Activated T-helper 9 cell treated with anti-CD3 and anti-CD28 coated beads, Interleukin-2, amount 50 U/mL, for 16 hours (primary cell): ENCODE measurements at regions not wholly inside any gene's neighbourhood (a gene's known extent, or its start where the extent isn't known, plus 50 kb on each side); places are given as distances from the start of the nearest gene placed in this dataset.
"Not testable (repeated sequence)": the region's sequence is repeated elsewhere in the genome, so short reads cannot be mapped to it uniquely, and the experiment has no call there.

Experiments
- DNase-seq: peaks from one replicate; pipeline ENCODE4 v3.0.0-alpha.2; 2020; ENCODE audit warnings: low read depth

- DNase-seq: no peak
These were observed 144.4 kb downstream of the PTBP2 start for GRCh38 chr1:96865731-96866685.

DNA sequence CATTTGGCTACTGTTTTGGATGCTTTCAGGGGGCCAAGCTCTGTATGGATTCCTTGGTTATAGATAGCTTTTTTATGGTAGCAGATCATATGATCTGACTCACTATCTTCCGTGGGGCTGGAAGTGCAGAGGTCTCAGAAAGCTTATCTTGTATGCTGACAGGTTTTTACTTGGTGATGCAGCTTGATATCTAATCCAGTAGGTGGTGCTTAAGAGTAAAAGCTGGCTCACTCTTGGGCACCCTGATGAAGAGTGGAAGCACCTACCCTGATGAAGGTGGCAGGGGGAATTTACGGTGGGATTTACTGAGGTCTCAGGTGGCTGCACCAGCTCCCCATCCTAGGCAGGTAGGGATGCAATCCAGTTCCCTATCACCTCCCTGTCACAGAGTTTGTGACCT, 151.2 kb downstream of the PTBP2 start:
- DNase-seq: no peak

GRCh38 chr1:96878640-96879039, 157.1 kb downstream of the PTBP2 start:
- no peak for DNase-seq

DNA sequence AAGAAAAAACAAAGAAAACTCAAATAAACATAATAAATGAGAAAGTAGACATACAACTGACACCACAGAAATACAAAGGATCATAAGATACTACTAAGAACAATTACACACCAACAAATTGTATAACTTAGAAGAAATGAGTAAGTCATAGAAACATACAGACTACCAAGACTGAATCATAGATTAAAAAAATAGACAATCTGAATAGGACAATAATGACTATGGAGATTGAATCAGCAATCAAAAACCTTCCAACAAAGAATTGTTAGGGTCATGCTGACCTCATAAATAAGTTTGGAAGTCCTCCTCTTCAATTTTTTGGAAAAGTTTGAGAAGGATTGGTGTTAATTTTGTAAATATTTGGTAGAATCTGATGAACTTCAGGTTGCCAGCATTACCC, 159.0 kb downstream of the PTBP2 start:
- DNase-seq: no peak

- DNase-seq: no peak
These were observed 160.5 kb downstream of the PTBP2 start for GRCh38 chr1:96882096-96882495.

GRCh38 chr1:96886474-96886873, 164.9 kb downstream of the PTBP2 start:
- DNase-seq: no peak

- no peak for DNase-seq
These were observed 165.9 kb downstream of the PTBP2 start for GRCh38 chr1:96887501-96887900.

DNA sequence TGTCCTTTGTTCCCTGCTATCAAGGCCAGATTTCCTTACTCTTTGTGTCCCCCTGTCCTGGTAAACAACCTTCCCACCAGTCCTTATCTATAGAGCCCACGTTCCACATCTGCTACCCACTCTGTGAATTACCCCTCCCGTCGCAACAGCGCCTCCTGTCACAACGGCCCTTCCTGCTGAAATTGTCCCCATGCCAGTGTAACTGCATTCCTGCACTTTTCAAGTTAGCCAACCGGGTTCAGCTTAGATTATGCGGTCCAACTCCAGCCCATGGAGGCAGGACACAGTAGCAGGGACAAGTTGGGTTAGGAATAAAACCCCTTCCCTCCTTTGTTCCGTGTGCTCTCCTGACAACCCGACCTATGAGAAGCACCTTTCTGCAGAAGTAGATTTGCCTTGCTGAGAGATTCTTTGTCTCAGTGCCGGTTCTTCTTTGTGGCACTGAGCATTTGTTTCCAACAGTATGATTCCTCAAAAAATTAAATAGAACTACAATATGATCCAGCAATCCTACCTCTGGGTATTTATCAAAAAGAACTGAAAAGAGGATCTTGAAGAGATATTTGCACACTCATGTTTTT, 180.3 kb downstream of the PTBP2 start:
- no peak for DNase-seq

- no peak for DNase-seq
These were observed 190.7 kb downstream of the PTBP2 start for GRCh38 chr1:96912248-96912647.

- DNase-seq: not testable (repeated sequence)
These were observed 194.1 kb downstream of the PTBP2 start for GRCh38 chr1:96915701-96916100.

- DNase-seq: no peak
These were observed 196.8 kb downstream of the PTBP2 start for GRCh38 chr1:96918406-96918805.

DNA sequence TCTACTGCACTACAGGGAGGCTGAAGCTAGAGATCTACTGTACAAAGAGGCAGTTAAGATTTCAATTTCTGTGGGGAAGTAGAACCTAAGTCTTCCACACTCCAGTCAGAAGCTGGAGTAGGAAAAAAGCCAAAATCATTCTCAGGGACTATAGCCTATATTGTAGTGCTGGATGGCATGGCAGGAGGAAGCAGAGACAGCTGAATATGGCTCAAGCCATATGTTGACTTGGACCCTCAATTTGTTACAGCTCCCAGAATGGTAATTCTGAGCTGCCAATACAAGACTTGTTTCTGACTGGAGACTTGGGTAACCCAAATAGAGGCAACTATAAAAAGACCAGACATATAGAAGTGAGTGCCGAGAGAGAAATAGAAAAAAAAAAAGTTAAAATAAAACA, 200.6 kb downstream of the PTBP2 start:
- no peak for DNase-seq

GRCh38 chr1:96923753-96924152, 202.2 kb downstream of the PTBP2 start:
- DNase-seq: no peak

DNA sequence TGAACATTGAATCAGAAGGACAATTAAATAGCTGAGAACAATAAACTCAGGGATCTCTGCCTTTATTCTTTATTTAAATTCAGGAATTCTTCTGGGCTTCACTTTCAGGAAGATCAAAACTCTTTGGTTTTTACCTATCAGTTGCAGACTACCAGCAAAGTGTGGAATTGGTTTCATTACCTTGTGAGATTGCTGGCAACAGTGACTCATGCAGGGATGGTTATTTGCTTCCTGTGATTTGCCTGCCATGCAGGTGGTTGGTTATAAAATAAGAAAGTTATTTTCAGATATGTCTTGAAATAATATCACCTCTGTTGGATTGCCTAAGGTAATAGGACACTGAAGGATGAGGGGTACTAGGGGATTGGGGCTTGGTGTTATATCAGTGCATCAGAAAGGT, 204.6 kb downstream of the PTBP2 start:
- no peak for DNase-seq

GRCh38 chr1:96927125-96927524, 205.5 kb downstream of the PTBP2 start:
- DNase-seq: no peak

GRCh38 chr1:96931136-96931535, 209.6 kb downstream of the PTBP2 start:
- no peak for DNase-seq

DNA sequence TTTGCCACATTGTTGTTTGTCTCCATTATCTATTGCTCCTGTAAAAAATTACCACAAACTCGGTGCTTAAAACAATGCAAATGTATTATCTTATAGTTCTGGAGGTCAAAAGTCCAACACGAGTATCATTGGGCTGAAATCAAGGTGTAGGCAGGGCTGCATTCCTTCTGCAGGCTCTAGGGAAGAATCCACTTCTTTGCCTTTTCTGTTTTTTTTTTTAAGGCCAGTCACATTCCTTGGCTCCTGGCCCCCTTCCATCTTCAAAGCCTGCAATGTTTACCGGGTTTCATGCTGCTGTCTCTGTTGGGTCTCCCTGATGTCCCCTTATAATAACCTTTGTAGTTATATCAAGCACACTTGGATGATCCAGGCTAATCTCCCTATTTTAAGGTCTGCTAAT, 212.7 kb downstream of the PTBP2 start:
- DNase-seq: no peak

DNA sequence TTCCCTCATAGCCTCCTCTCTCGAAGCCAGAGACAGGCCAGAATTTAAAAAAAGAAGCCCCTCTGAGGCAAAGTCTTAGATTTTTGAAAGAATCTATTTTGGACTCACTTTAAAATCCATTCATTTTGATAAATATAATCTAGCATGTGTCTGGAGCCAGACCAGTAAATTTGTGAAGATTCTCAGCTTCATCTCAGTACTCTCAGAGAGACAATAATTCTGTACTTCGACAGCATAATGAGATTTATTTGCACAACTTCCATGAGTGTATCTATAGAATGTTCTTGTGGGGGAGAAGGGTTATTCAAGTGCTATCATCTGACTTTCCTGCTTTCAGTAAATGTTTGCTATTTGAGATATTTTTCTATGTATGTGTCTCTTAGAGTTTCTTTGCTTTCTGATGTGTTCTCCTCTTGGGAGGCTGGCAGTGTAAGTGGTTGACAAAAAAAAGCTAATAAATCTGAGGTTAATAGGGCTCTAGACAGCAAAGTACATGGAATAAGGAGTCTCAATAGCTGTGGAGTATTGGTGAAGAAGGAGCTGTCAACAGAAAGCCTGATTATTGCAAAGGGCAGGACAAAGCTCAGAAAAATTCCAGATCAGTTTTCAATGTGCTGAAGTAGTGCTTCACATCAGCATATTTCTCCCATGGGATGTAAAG, 223.0 kb downstream of the PTBP2 start:
- DNase-seq: no peak

- DNase-seq: no peak
These were observed 224.0 kb downstream of the PTBP2 start for GRCh38 chr1:96945509-96946084.

- DNase-seq: no peak
These were observed 233.9 kb downstream of the PTBP2 start for GRCh38 chr1:96955307-96956012.

DNA sequence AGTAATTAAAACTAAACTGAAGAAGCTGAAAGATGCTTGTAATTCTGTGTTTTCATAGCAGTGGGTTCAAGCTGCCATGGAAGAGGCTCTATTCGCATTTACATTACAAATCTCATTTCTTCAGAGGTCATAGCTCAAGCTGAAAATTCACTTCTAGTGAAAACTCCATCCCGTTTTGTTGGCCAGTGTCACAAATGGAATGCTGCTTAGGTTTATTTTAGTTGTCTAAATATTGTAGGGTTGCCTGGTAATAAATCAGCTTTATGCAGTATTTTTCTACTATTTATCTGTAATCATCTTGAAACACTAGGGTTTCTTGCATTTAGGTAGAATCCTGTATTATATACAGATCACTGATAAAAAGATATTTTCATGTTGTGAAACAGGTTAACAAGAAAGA, 240.6 kb downstream of the PTBP2 start:
- no peak for DNase-seq

DNA sequence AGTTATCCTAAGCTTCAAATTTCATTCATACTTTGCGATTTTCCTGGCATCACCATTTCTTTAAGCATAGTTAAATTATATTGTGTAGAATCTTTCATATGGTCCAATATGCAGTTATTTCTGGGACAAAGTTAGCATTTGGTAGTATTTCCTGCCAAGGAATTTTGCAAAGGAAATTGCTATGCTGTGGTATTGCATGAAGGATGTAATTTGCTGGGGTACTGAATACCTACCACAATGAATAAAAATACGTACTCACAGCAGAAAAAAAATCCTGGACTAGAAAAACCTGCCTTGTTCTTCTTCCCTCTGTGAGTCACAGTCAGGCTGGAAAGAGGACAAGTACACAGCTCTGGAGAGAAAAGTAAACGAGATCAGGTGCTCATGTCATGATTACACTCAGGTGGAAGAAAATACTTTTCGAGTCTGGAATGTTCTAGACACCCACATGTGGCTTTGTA, 241.2 kb downstream of the PTBP2 start:
- DNase-seq: no peak
